Esophagus (tissue), 2 donors: ENCODE measurements at regions not wholly inside any gene's neighbourhood (a gene's known extent, or its start where the extent isn't known, plus 50 kb on each side); places are given as distances from the start of the nearest gene placed in this dataset.
"Not testable (repeated sequence)": the region's sequence is repeated elsewhere in the genome, so short reads cannot be mapped to it uniquely, and the experiment has no call there.

Source experiments
- H3K27ac ChIP-seq, 2 donors: one replicate each; pipeline ENCODE4 v1.5.1; 2013; ENCODE audit warnings: low read depth in 2 of 2, mild to moderate bottlenecking in 2 of 2, inconsistent platforms in 1 of 2, low read length in 1 of 2, moderate library complexity in 1 of 2
- H3K27me3 ChIP-seq, 2 donors: one replicate each; pipeline ENCODE4 v1.6.1; 2013; ENCODE audit warnings: low read length in 2 of 2, control low read depth in 1 of 2, mild to moderate bottlenecking in 1 of 2; ENCODE audit not compliant: insufficient read depth in 2 of 2, control insufficient read depth in 1 of 2
- H3K36me3 ChIP-seq, 2 donors: one replicate each; pipeline ENCODE4 v1.6.1; 2013; ENCODE audit warnings: low read length in 1 of 2; ENCODE audit not compliant: control insufficient read depth in 2 of 2, insufficient read depth in 2 of 2
- H3K4me1 ChIP-seq, 2 donors: one replicate each; pipeline ENCODE4 v1.6.1; 2013; ENCODE audit warnings: low read length in 1 of 2; ENCODE audit not compliant: control insufficient read depth in 2 of 2, insufficient read depth in 2 of 2
- H3K4me3 ChIP-seq, 2 donors: one replicate each; pipeline ENCODE4 v1.5.1; 2013; ENCODE audit warnings: low read length in 2 of 2, mild to moderate bottlenecking in 2 of 2, low read depth in 1 of 2, moderate library complexity in 1 of 2
- H3K9me3 ChIP-seq, 2 donors: one replicate each; pipeline ENCODE4 v1.6.1; 2013; ENCODE audit warnings: mild to moderate bottlenecking in 2 of 2, low read depth in 1 of 2, low read length in 1 of 2, moderate library complexity in 1 of 2; ENCODE audit not compliant: control insufficient read depth in 2 of 2, insufficient read depth in 1 of 2
- WGBS, 2 donors: extraction: QIAGEN DNeasy Blood & Tissue Kit; methylation state at CpG; one replicate each; pipeline ENCODE4 v1.1.7; 2013; 5-methylcytosine and 5-hydroxymethylcytosine counted together
- donor health status: healthy with polysubstance abuse.
- donor health status: Bipolar disorder and iron deficiency.

- H3K36me3 ChIP-seq: no peaks in the 10 kb centered on the region
- no peak overlapping the region for H3K27ac ChIP-seq
- no peaks in the 10 kb centered on the region for H3K27me3 ChIP-seq
- no peak overlapping the region for H3K4me3 ChIP-seq
- H3K9me3 ChIP-seq: no peaks in the 10 kb centered on the region
- WGBS, 2 donors: 66 to 69% methylated on average over 1 of the region's 1 CpG
- no peaks in the 10 kb centered on the region for H3K4me1 ChIP-seq
These were observed 330.7 kb downstream of the KIF2B start for GRCh38 chr17:54153423-54153822.

GRCh38 chr17:54157542-54157941, 334.8 kb downstream of the KIF2B start:
- H3K4me1 ChIP-seq: no peaks in the 10 kb centered on the region
- 61 to 67% methylated on average over 2 of the region's 2 CpGs for WGBS, 2 donors
- no peaks in the 10 kb centered on the region for H3K9me3 ChIP-seq
- no peak overlapping the region for H3K4me3 ChIP-seq
- H3K27me3 ChIP-seq: no peaks in the 10 kb centered on the region
- no peak overlapping the region for H3K27ac ChIP-seq
- no peaks in the 10 kb centered on the region for H3K36me3 ChIP-seq

- WGBS, 2 donors: 14 to 20% methylated on average over 3 of the region's 3 CpGs
These were observed 349.6 kb downstream of the KIF2B start for GRCh38 chr17:54172096-54172984.

GRCh38 chr17:54172985-54173316, 350.2 kb downstream of the KIF2B start:
- H3K27ac ChIP-seq: no peak overlapping the region

More at GRCh38 chr17:54172096-54172984, 349.6 kb downstream of the KIF2B start:
- no peaks in the 10 kb centered on the region for H3K9me3 ChIP-seq
- H3K4me3 ChIP-seq: no peak overlapping the region
- H3K27ac ChIP-seq: no peak overlapping the region
- H3K4me1 ChIP-seq: no peaks in the 10 kb centered on the region
- H3K36me3 ChIP-seq: no peaks in the 10 kb centered on the region
- H3K27me3 ChIP-seq: no peaks in the 10 kb centered on the region

GRCh38 chr17:54177606-54178308, 355.0 kb downstream of the KIF2B start:
- 51 to 63% methylated on average over 4 of the region's 4 CpGs for WGBS, 2 donors
- no peaks in the 10 kb centered on the region for H3K27me3 ChIP-seq
- H3K4me3 ChIP-seq: no peak overlapping the region
- H3K36me3 ChIP-seq: no peaks in the 10 kb centered on the region
- no peak overlapping the region for H3K27ac ChIP-seq
- no peaks in the 10 kb centered on the region for H3K9me3 ChIP-seq
- no peaks in the 10 kb centered on the region for H3K4me1 ChIP-seq

More at GRCh38 chr17:54172985-54173316, 350.2 kb downstream of the KIF2B start:
- Histone ChIP-seq H3K4me3 (no peak overlapping the region), H3K36me3 (no peaks in the 10 kb centered on the region), H3K27me3 (no peaks in the 10 kb centered on the region), H3K9me3 (no peaks in the 10 kb centered on the region), H3K4me1 (no peaks in the 10 kb centered on the region)

GRCh38 chr17:54180950-54181349, 358.2 kb downstream of the KIF2B start:
- Histone ChIP-seq H3K27ac (no peak overlapping the region), H3K4me3 (no peak overlapping the region), H3K36me3 (no peaks in the 10 kb centered on the region), H3K9me3 (no peaks in the 10 kb centered on the region), H3K27me3 (no peaks in the 10 kb centered on the region), H3K4me1 (no peaks in the 10 kb centered on the region)
- WGBS, 2 donors: 33 to 47% methylated on average over 4 of the region's 4 CpGs

GRCh38 chr17:54191261-54191660, 368.5 kb downstream of the KIF2B start:
- WGBS, 2 donors: 77 to 89% methylated on average over 1 of the region's 1 CpG
- no peaks in the 10 kb centered on the region for H3K4me1 ChIP-seq
- H3K36me3 ChIP-seq: no peaks in the 10 kb centered on the region
- no peaks in the 10 kb centered on the region for H3K9me3 ChIP-seq
- no peak overlapping the region for H3K27ac ChIP-seq
- H3K27me3 ChIP-seq: no peaks in the 10 kb centered on the region
- H3K4me3 ChIP-seq: no peak overlapping the region

GRCh38 chr17:54194268-54194667, 371.5 kb downstream of the KIF2B start:
- Histone ChIP-seq H3K4me1 (no peaks in the 10 kb centered on the region), H3K27me3 (no peaks in the 10 kb centered on the region), H3K27ac (no peak overlapping the region), H3K36me3 (no peaks in the 10 kb centered on the region), H3K9me3 (no peaks in the 10 kb centered on the region), H3K4me3 (no peak overlapping the region)
- 40 to 44% methylated on average over 1 of the region's 1 CpG for WGBS, 2 donors

GRCh38 chr17:54196751-54197150, 374.0 kb downstream of the KIF2B start:
- WGBS, 2 donors: 73 to 79% methylated on average over 3 of the region's 3 CpGs

GRCh38 chr17:54201380-54201779, 378.7 kb downstream of the KIF2B start:
- not testable (repeated sequence) for H3K27me3 ChIP-seq, H3K36me3 ChIP-seq, H3K4me3 ChIP-seq, H3K4me1 ChIP-seq, H3K27ac ChIP-seq, H3K9me3 ChIP-seq
- WGBS, 2 donors: no CpG with 5 or more reads among the region's 2 CpGs

More at GRCh38 chr17:54196751-54197150, 374.0 kb downstream of the KIF2B start:
- Histone ChIP-seq H3K27me3 (no peaks in the 10 kb centered on the region), H3K4me3 (no peak overlapping the region), H3K4me1 (no peaks in the 10 kb centered on the region), H3K9me3 (no peaks in the 10 kb centered on the region), H3K27ac (no peak overlapping the region), H3K36me3 (no peaks in the 10 kb centered on the region)
